Glutamatergic neuron (in vitro differentiated cells): ENCODE measurements at regions not wholly inside any gene's neighbourhood (a gene's known extent, or its start where the extent isn't known, plus 50 kb on each side); places are given as distances from the start of the nearest gene placed in this dataset.
A peak's percentile ranks its signal among the peaks of the same experiment; 100 is the strongest.

Source experiments
- DNase-seq: peaks from one replicate; pipeline ENCODE4 v3.0.0; 2022
- H3K27ac Mint-ChIP-seq: one replicate; pipeline ENCODE4 v1.8.0; 2020; ENCODE audit warnings: mild to moderate bottlenecking, mixed read lengths, inconsistent platforms; ENCODE audit not compliant: unreplicated experiment
- H3K27me3 Mint-ChIP-seq: one replicate; pipeline ENCODE4 v1.8.0; 2020; ENCODE audit warnings: mild to moderate bottlenecking, moderate library complexity, mixed read lengths, inconsistent platforms; ENCODE audit not compliant: unreplicated experiment
- H3K36me3 Mint-ChIP-seq: one replicate; pipeline ENCODE4 v1.8.0; 2020; ENCODE audit warnings: mild to moderate bottlenecking, mixed read lengths, inconsistent platforms; ENCODE audit not compliant: unreplicated experiment
- H3K4me1 Mint-ChIP-seq: one replicate; pipeline ENCODE4 v1.8.0; 2020; ENCODE audit warnings: mild to moderate bottlenecking, low read depth, mixed read lengths, inconsistent platforms; ENCODE audit not compliant: unreplicated experiment
- H3K4me3 Mint-ChIP-seq: one replicate; pipeline ENCODE4 v1.8.0; 2020; ENCODE audit warnings: mild to moderate bottlenecking, mixed read lengths, inconsistent platforms; ENCODE audit not compliant: unreplicated experiment
- H3K9me3 Mint-ChIP-seq: one replicate; pipeline ENCODE4 v1.8.0; 2020; ENCODE audit warnings: mild to moderate bottlenecking, moderate library complexity, mixed read lengths, inconsistent platforms; ENCODE audit not compliant: unreplicated experiment
- TF ChIP-seq, protein P1 (sequence below): fragments of 200-600 bp; sonication (generic); IDR thresholded peaks from one replicate; pipeline ENCODE4 v1.5.0; 2021; ENCODE audit not compliant: partially characterized antibody, unreplicated experiment

DNA sequence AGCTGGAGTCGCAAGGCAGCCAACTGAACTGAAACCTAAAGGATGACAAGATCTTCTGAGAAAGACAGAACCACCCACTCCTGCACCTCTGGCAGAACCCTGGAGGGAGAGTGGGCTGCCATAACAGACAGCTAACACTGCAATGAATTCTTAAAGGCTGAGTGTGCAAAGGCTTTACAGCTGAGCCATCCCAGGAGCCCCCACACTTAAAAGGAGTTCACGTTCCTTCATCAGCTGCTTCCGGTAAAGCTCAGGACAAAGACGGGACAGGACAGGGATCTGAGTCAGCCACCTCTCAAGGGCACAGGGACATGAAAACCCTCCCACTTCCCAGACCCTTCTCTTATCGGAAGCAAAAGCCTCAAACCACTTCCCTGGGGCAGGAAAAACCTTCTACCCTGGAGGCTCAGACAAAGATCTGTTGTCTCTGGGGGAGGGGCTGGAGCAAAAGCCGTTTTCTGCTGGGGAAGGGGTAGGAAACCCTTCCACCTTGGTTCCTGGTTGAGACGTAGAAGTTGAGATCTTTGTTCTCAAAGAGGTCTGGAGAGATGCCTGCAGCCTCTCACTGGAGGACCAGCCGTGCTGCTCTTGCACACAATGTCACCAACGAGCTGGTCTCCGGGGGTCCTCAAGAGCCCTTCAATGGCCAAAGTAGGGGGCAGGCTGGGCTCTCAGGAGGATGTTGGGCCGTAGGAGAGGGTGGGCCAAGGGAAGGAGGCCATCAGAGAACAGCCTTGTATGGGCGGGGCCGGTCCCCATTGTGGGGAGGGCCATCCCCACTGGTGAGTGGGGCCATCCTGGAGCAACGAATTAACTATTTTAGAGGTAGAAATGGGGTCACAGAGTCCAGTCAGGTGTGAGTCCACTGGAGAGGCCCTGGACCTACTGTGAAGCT is 452.4 kb downstream of the PTPRU start:
- H3K27ac Mint-ChIP-seq: no peak overlapping the region
- peak overlapping the region; percentile 21 for H3K4me3 Mint-ChIP-seq
- H3K27me3 Mint-ChIP-seq: no peaks in the 10 kb centered on the region
- peaks cover 55% of the 10 kb centered on the region for H3K4me1 Mint-ChIP-seq
- peaks cover 7% of the 10 kb centered on the region for H3K9me3 Mint-ChIP-seq
- TF ChIP-seq, protein P1, sequence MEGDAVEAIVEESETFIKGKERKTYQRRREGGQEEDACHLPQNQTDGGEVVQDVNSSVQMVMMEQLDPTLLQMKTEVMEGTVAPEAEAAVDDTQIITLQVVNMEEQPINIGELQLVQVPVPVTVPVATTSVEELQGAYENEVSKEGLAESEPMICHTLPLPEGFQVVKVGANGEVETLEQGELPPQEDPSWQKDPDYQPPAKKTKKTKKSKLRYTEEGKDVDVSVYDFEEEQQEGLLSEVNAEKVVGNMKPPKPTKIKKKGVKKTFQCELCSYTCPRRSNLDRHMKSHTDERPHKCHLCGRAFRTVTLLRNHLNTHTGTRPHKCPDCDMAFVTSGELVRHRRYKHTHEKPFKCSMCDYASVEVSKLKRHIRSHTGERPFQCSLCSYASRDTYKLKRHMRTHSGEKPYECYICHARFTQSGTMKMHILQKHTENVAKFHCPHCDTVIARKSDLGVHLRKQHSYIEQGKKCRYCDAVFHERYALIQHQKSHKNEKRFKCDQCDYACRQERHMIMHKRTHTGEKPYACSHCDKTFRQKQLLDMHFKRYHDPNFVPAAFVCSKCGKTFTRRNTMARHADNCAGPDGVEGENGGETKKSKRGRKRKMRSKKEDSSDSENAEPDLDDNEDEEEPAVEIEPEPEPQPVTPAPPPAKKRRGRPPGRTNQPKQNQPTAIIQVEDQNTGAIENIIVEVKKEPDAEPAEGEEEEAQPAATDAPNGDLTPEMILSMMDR: no peak
- DNase-seq: no peak
- H3K36me3 Mint-ChIP-seq: no peaks in the 10 kb centered on the region

GRCh38 chr1:29687601-29688244 is 451.4 kb downstream of the PTPRU start:
- H3K4me3 Mint-ChIP-seq: peak overlapping the region; percentile 21
- no peaks in the 10 kb centered on the region for H3K36me3 Mint-ChIP-seq
- H3K4me1 Mint-ChIP-seq: peaks cover 48% of the 10 kb centered on the region
- no peak overlapping the region for H3K27ac Mint-ChIP-seq
- peaks cover 2% of the 10 kb centered on the region for H3K9me3 Mint-ChIP-seq
- no peaks in the 10 kb centered on the region for H3K27me3 Mint-ChIP-seq
- DNase-seq: no peak
- TF ChIP-seq, protein P1: no peak

DNA sequence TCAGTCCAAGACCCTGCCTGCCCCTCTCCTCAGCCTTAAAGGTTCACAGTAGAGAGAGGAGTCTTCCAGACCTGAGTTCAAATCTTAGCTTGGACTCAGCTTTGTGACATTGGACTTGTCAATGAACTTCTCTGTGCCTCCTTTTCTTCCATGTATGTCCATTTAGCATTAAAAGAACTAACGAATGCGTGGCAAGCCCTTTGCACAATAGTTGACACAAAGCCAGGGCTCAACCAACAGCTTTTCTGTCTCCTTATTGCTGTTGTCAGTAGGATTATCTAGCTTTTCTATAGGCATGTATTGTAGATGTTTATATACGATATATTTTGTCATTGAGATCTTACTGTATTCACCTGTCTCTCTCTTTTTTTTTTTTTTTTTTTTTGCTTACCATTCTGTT is 450.8 kb downstream of the PTPRU start:
- Mint-ChIP-seq H3K9me3 (peaks cover 2% of the 10 kb centered on the region), H3K4me3 (no peak overlapping the region), H3K27ac (no peak overlapping the region), H3K27me3 (no peaks in the 10 kb centered on the region), H3K36me3 (no peaks in the 10 kb centered on the region), H3K4me1 (peaks cover 44% of the 10 kb centered on the region)
- no peak for DNase-seq
- TF ChIP-seq, protein P1: no peak

GRCh38 chr1:29686012-29686930 is 449.9 kb downstream of the PTPRU start:
- Mint-ChIP-seq H3K4me1 (peaks cover 38% of the 10 kb centered on the region), H3K4me3 (peak overlapping the region; percentile 40), H3K36me3 (no peaks in the 10 kb centered on the region), H3K9me3 (peaks cover 2% of the 10 kb centered on the region), H3K27ac (no peak overlapping the region), H3K27me3 (no peaks in the 10 kb centered on the region)
- no peak for DNase-seq
- TF ChIP-seq, protein P1: no peak
